ENCODE measurements at regions not wholly inside any gene's neighbourhood (a gene's known extent, or its start where the extent isn't known, plus 50 kb on each side); places are given as distances from the start of the nearest gene placed in this dataset.

GRCh38 chr11:127385071-127385470 is 384.5 kb upstream of the KIRREL3 start:
- no peak; the same call in 2 of the 3 replicates for ATAC-seq
- TF ChIP-seq SNAI2 (CRISPR knock-in tag; IDR thresholded peaks at IDR 0.05) = no peak
- peak; percentile 77; the same call in 1 of the 2 replicates for TF ChIP-seq TCF4 (CRISPR knock-in tag; IDR thresholded peaks at IDR 0.05; ENCODE audit: borderline replicate concordance)
- peak; percentile 79 for TF ChIP-seq TSHZ2 (CRISPR knock-in tag; IDR thresholded peaks at IDR 0.05)

- ATAC-seq = no peak
- no peak for TF ChIP-seq ZNF70 (CRISPR knock-in tag; IDR thresholded peaks at IDR 0.05)
- no peak for TF ChIP-seq PATZ1 (CRISPR knock-in tag; IDR thresholded peaks at IDR 0.05; ENCODE audit: borderline replicate concordance)
- no peak for TF ChIP-seq TOX (CRISPR knock-in tag; IDR thresholded peaks at IDR 0.05; ENCODE audit: borderline replicate concordance)
- TF ChIP-seq ZFP30 (CRISPR knock-in tag; IDR thresholded peaks at IDR 0.05) = no peak
- no peak for TF ChIP-seq RARB (CRISPR knock-in tag; IDR thresholded peaks at IDR 0.05)
- TF ChIP-seq CSRNP3 (CRISPR knock-in tag; IDR thresholded peaks at IDR 0.05) = no peak
- TF ChIP-seq ESRRG (CRISPR knock-in tag; IDR thresholded peaks at IDR 0.05) = no peak
- TF ChIP-seq ARNTL (CRISPR knock-in tag; IDR thresholded peaks at IDR 0.05; ENCODE audit: borderline replicate concordance, low read depth) = no peak
- no peak for TF ChIP-seq CREB5 (CRISPR knock-in tag; IDR thresholded peaks at IDR 0.05; ENCODE audit: low read depth)
- no peak for TF ChIP-seq OSR1 (CRISPR knock-in tag; IDR thresholded peaks at IDR 0.05)
- TF ChIP-seq ZNF8 (CRISPR knock-in tag; IDR thresholded peaks at IDR 0.05) = no peak
- no peak for TF ChIP-seq ZNF565 (CRISPR knock-in tag; conservative IDR thresholded peaks at IDR 0.05; ENCODE audit: low read depth)
- TF ChIP-seq CSDC2 (CRISPR knock-in tag; IDR thresholded peaks at IDR 0.05) = no peak
- TF ChIP-seq POU6F1 (CRISPR knock-in tag; IDR thresholded peaks at IDR 0.05; ENCODE audit: borderline replicate concordance, low read depth) = no peak
- TF ChIP-seq PPARA (CRISPR knock-in tag; IDR thresholded peaks at IDR 0.05; ENCODE audit: borderline replicate concordance) = no peak
- no peak for TF ChIP-seq ZC3H10 (CRISPR knock-in tag; IDR thresholded peaks at IDR 0.05)
- no peak for TF ChIP-seq SNAI2 (CRISPR knock-in tag; IDR thresholded peaks at IDR 0.05)
- TF ChIP-seq TSHZ2 (CRISPR knock-in tag; IDR thresholded peaks at IDR 0.05) = no peak
- TF ChIP-seq ZFP3 (CRISPR knock-in tag; IDR thresholded peaks at IDR 0.05) = no peak
Measured at GRCh38 chr11:127383026-127383425, 382.5 kb upstream of the KIRREL3 start.
